ENCODE measurements at regions not wholly inside any gene's neighbourhood (a gene's known extent, or its start where the extent isn't known, plus 50 kb on each side); places are given as distances from the start of the nearest gene placed in this dataset.

- no peak for DNase-seq
These were observed 193.0 kb upstream of the IRX3 start for GRCh38 chr16:54479546-54479945.

GRCh38 chr16:54477714-54478113 lies 191.1 kb upstream of the IRX3 start:
- DNase-seq = no peak

DNA sequence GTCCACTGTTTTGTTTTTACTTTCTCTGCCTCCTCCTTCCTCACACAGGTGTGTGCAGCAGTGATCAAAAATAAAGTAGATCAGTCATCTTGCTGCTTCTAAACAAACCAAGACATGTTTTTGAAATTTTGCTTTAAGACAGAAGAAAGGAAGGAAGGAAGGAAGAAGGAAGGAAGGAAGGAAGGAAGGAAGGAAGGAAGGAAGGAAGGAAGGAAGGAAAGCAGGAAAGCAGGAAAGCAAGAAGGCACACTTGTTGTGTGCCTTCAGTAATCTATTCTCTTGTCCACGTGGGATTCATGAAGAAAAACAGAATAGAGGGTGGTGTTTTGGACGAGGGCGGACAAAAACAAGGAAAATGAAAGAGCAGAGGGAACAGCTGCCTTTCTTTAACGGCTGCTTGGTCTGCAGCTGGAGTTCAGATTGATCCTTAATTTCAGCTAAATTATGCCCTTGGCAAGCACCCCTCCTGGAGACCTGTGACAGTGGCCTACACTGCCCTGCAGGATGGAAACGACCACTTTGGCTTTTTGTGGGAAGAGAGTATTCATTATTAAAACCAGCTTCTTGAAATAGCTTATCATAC lies 188.5 kb upstream of the IRX3 start:
- DNase-seq = no peak

- DNase-seq = no peak
These were observed 186.8 kb upstream of the IRX3 start for GRCh38 chr16:54473226-54473993.

GRCh38 chr16:54467398-54467797 lies 180.8 kb upstream of the IRX3 start:
- no peak for DNase-seq

DNA sequence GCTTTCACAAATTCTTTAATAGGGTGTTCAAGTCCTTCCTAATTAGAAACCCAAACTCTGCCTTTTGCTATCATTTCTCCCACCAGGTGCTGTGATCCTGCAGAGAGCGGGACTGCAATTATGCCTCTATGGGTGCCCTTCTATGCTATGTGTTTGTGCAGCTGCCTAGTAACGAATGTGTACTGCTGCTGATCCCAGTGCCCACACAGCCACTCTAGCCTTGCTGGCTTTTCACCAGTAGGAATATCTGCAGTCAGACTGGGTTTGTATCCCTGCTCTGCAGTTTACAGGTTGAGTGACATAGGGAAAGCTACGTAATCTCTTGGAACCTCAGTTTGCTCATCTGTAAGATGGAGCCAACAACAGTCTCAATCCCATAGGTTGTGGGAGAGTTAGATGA lies 179.6 kb upstream of the IRX3 start:
- DNase-seq = no peak

DNA sequence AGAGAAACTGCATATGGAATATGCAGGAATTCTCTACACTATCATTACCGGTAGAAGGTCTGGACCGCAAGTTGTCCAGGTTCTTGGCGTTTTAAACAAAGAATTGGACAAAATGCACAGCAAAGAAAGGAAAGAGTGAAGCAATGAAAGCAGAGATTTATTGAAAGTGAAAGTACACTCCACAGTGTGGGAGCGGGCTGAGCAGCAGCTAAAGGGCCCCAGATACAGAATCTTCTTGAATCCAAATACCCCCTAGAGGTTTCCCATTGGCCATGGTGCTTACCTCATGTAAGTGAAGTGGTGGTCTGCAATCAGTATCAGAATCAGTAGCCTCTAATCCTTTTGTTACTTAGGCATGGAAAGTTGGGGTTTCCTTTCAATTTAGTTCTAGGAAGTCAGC lies 178.5 kb upstream of the IRX3 start:
- DNase-seq = no peak

DNA sequence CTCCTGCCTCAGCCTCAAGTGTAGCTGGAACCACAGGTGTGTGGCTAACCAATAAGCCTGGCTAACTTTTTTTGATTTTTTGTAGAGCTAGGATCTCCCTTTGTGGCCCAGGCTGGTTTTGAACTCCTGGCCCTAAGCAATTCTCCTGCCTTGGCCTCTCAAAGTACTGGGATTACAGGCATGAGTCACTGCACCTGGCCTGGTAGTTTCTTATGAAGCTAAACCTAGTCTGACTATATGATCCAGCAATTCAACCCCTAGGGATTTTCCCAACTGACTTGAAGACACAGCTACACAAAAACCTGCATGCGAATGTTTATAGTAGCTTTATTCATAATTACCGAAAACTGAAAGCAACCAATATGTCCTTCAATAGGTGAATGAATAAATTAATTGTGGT lies 176.2 kb upstream of the IRX3 start:
- DNase-seq = no peak

DNA sequence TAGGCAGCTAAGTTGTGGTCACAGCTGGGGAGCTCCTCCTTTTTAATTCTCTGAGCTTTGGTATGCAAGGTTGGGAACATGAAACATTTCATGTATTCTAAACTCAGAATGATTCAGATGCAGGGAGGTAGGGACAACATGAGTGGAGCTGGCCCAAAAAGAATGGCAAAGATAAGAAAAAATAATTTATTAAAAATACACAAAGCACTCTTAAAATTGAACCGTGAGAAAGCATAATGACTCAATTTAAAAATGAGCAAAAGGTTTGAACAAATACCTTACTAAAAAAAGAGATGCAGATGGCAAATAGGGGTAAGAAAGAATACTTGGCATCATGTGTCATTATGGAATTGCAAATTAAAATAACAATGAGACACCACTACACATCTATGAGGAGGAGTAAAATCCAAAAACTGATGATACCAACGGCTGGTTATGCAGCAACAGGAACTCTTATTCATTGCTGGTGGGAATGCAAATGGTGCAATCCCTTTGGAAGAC lies 175.6 kb upstream of the IRX3 start:
- no peak for DNase-seq

- no peak for DNase-seq
These were observed 173.8 kb upstream of the IRX3 start for GRCh38 chr16:54460263-54460860.

GRCh38 chr16:54459509-54460262 lies 173.1 kb upstream of the IRX3 start:
- no peak for DNase-seq

GRCh38 chr16:54458923-54459322 lies 172.3 kb upstream of the IRX3 start:
- DNase-seq = no peak

GRCh38 chr16:54456291-54456690 lies 169.7 kb upstream of the IRX3 start:
- no peak for DNase-seq

DNA sequence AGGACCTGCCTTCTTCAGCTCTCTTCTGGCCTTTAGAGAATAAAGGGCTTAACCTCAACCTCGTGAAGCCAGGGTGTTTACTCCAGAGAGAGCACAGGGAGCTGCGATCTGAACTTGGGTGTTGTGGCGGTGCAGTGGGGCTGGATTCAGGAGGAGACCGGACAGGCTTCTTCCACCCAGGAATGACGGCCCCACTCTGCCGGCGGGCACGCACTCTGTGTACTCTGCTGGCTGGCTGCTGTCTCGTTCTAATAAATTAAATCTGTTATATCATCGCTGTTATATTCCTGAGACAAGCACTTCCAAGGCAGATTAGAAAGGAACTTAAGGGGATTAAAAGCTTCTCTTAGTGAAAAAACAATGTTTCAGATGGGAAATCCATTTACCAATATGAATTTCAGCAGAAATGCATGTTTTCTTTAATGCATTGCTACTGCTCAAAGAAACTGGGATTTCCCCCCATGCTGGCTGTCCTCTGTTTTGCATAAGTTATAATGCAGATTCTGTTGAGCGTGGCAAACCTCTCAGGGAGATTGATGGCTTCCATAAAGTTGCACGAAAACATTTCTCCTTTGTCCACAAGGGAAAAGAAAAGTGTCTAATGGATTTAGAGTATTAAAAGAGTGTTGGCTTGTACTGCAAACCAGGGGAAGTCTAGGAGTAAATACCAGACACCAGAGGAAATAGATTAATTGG lies 168.6 kb upstream of the IRX3 start:
- no peak for DNase-seq

DNA sequence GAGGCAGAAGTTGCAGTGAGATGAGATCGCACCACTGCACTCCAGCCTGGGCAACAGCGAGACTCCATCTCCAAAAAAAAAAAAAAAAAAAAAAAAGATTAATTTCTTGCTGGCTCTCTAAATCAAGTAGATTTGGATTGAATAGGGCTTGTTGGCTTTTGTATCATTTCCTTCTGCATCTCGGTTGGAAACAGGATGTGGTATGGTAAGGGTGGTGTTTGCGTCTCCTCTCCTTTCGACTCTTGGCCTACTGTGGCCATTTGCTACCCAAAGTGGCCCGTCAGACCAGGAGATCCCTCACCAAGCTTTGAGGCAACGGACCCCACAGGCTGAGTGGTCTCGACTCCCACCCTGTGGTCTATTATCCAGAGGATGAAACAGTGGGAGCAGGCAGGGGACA lies 168.0 kb upstream of the IRX3 start:
- DNase-seq = no peak

DNA sequence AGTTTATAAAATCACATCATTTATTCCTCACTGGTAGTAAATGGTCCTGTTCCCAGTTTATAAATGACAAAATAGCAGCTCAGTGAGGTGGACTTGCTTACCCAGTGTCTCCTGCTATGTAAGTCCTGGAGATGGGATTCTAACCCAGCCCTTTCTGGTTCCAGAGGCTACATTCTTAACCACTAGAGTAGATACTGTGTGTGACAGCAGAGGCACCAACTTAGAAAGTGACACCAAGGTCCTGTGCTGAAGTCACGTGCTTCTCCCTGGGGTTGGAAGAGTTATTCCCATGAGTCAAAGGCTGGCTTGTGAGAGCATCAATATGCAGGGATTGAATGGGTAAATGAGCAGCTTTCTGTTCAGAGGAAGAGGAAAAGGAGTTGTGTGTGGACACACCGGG lies 167.3 kb upstream of the IRX3 start:
- DNase-seq = no peak

- DNase-seq = no peak
These were observed 161.2 kb upstream of the IRX3 start for GRCh38 chr16:54447576-54448440.

- no peak for DNase-seq
These were observed 160.1 kb upstream of the IRX3 start for GRCh38 chr16:54446639-54447038.

GRCh38 chr16:54444851-54445458 lies 158.4 kb upstream of the IRX3 start:
- DNase-seq = no peak

GRCh38 chr16:54443839-54444238 lies 157.3 kb upstream of the IRX3 start:
- DNase-seq = no peak

Measured in muscle of arm (tissue), 1 donor.